ENCODE measurements at regions not wholly inside any gene's neighbourhood (a gene's known extent, or its start where the extent isn't known, plus 50 kb on each side); places are given as distances from the start of the nearest gene placed in this dataset.

- TF ChIP-seq, protein P1, sequence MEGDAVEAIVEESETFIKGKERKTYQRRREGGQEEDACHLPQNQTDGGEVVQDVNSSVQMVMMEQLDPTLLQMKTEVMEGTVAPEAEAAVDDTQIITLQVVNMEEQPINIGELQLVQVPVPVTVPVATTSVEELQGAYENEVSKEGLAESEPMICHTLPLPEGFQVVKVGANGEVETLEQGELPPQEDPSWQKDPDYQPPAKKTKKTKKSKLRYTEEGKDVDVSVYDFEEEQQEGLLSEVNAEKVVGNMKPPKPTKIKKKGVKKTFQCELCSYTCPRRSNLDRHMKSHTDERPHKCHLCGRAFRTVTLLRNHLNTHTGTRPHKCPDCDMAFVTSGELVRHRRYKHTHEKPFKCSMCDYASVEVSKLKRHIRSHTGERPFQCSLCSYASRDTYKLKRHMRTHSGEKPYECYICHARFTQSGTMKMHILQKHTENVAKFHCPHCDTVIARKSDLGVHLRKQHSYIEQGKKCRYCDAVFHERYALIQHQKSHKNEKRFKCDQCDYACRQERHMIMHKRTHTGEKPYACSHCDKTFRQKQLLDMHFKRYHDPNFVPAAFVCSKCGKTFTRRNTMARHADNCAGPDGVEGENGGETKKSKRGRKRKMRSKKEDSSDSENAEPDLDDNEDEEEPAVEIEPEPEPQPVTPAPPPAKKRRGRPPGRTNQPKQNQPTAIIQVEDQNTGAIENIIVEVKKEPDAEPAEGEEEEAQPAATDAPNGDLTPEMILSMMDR (IDR thresholded peaks at IDR 0.05) = no peak
- no peak for TF ChIP-seq POLR2A (IDR thresholded peaks at IDR 0.05)
Measured at GRCh38 chr7:7122033-7122478, 60.3 kb upstream of the C1GALT1 start.

Data from adrenal gland (tissue), 5 donors.